HCT116 (cell line): ENCODE measurements at regions not wholly inside any gene's neighbourhood (a gene's known extent, or its start where the extent isn't known, plus 50 kb on each side); places are given as distances from the start of the nearest gene placed in this dataset.

Experiments used
- ATAC-seq: fragments of 200-7000 bp; cut with Tn5 transposase; 2 replicates; pipeline ENCODE4 v1.9.1; 2020; ENCODE audit warnings: mild to moderate bottlenecking, moderate library complexity
- BruUV-seq: library from RNA; stranded (reverse); fragments of 400-500 nt; replicated peaks from 2 replicates; lab custom pipeline; 2021; lab: Mats Ljungman, UMichigan
- CTCF ChIA-PET: fragments of 300-600 bp; sonication (Branson Sonifier 250); formaldehyde crosslinking; loops from one replicate; lab custom pipeline; 2021; ENCODE audit warnings: antibody characterized with exemption; lab: Charles Lee
- POLR2A ChIA-PET: fragments of 300-600, 350-600 bp; sonication (Branson Sonifier 250); formaldehyde crosslinking; loops from one replicate; lab custom pipeline; 2021; ENCODE audit warnings: antibody characterized with exemption; lab: Charles Lee
- RAD21 ChIA-PET, 2 experiments: fragments of 300-600 bp; sonication (Branson Sonifier 250); formaldehyde crosslinking; loops; one replicate each; lab custom pipeline; 2023; ENCODE audit warnings: low total read pairs in 2 of 2; ENCODE audit not compliant: uncharacterized antibody in 2 of 2, unreplicated experiment in 2 of 2, low non-redundant PET in 1 of 2; lab: Charles Lee
- DNase-seq: peaks from one replicate; pipeline ENCODE4 v3.0.0-alpha.2; 2010; ENCODE audit warnings: low read depth, low spot score
- H2AFZ ChIP-seq: fragments of 200-600 bp; shearing (Covaris generic), sonication (generic); 2 replicates; pipeline ENCODE4 v1.6.1; 2017; ENCODE audit warnings: low read depth, mixed run types, mixed read lengths, antibody characterized with exemption, low read length; ENCODE audit not compliant: poor library complexity, severe bottlenecking
- H3K27ac ChIP-seq: 2 replicates; pipeline ENCODE4 v1.5.1; 2012; ENCODE audit warnings: low read depth, low read length
- H3K27me3 ChIP-seq: fragments of 200-600 bp; sonication (generic); 2 replicates; pipeline ENCODE4 v1.6.1; 2016; ENCODE audit warnings: mixed run types, low read length, mixed read lengths; ENCODE audit not compliant: insufficient read depth
- H3K36me3 ChIP-seq, 2 experiments: fragments of 200-500 bp in 1 of 2; fragments of 200-600 bp in 1 of 2; sonication (Bioruptor generic) in 1 of 2; sonication (generic) in 1 of 2; 2 replicates each; pipeline versions ENCODE4 v1.5.1 to v1.6.1; 2014 to 2016; ENCODE audit warnings: low read length in 2 of 2, inconsistent platforms in 1 of 2, mixed read lengths in 1 of 2, mixed run types in 1 of 2; ENCODE audit not compliant: insufficient read depth in 2 of 2, control insufficient read depth in 1 of 2
- H3K4me1 ChIP-seq, 2 experiments: fragments of 200-600 bp in 1 of 2; sonication (generic) in 1 of 2; 2 replicates each; pipeline versions ENCODE4 v1.5.1 to v1.6.1; 2012 to 2017; ENCODE audit warnings: low read length in 2 of 2, inconsistent platforms in 1 of 2, mild to moderate bottlenecking in 1 of 2, mixed read lengths in 1 of 2, mixed run types in 1 of 2, moderate library complexity in 1 of 2; ENCODE audit not compliant: insufficient read depth in 2 of 2, control insufficient read depth in 1 of 2
- H3K4me2 ChIP-seq: fragments of 200-600 bp; sonication (generic); 2 replicates; pipeline ENCODE4 v1.6.1; 2017; ENCODE audit warnings: mixed run types, low read length, mixed read lengths
- H3K4me3 ChIP-seq, 2 experiments: fragments of 200-600 bp in 1 of 2; sonication (generic) in 1 of 2; replicated peaks in 1 of 2; 2 replicates each; pipeline ENCODE4 v1.5.1; 2011 to 2016; ENCODE audit warnings: low read length in 2 of 2, control low read depth in 1 of 2, low read depth in 1 of 2, mild to moderate bottlenecking in 1 of 2, mixed read lengths in 1 of 2, mixed run types in 1 of 2
- H3K79me2 ChIP-seq: fragments of 200-600 bp; sonication (generic); 2 replicates; pipeline ENCODE4 v1.6.1; 2017; ENCODE audit warnings: mild to moderate bottlenecking, mixed run types, low read length, moderate library complexity, mixed read lengths; ENCODE audit not compliant: insufficient read depth
- H3K9ac ChIP-seq: fragments of 200-600 bp; sonication (generic); 2 replicates; pipeline ENCODE4 v1.6.1; 2016; ENCODE audit warnings: low read length, mixed read lengths
- H3K9me2 ChIP-seq: fragments of 200-600 bp; sonication (generic), shearing (Covaris generic); 2 replicates; pipeline ENCODE4 v1.6.1; 2017; ENCODE audit warnings: mixed run types, mild to moderate bottlenecking, moderate library complexity; ENCODE audit not compliant: insufficient read depth
- H3K9me3 ChIP-seq, 2 experiments: fragments of 200-500 bp in 1 of 2; fragments of 200-600 bp in 1 of 2; sonication (Bioruptor generic) in 1 of 2; sonication (generic) in 1 of 2; 2 replicates each; pipeline ENCODE4 v1.6.1; 2014 to 2017; ENCODE audit warnings: low read length in 2 of 2, mixed read lengths in 2 of 2, inconsistent platforms in 1 of 2, low read depth in 1 of 2, mild to moderate bottlenecking in 1 of 2, mixed run types in 1 of 2, moderate library complexity in 1 of 2; ENCODE audit not compliant: control insufficient read depth in 1 of 2, insufficient read depth in 1 of 2
- H4K20me1 ChIP-seq: fragments of 200-600 bp; sonication (generic), shearing (Covaris generic); 2 replicates; pipeline ENCODE4 v1.6.1; 2017; ENCODE audit warnings: mixed run types, mild to moderate bottlenecking, moderate library complexity; ENCODE audit not compliant: insufficient read depth
- CEBPB ChIP-seq: IDR thresholded peaks from 2 replicates; pipeline ENCODE4 v1.6.1; 2012; ENCODE audit warnings: low read depth
- EGR1 ChIP-seq: IDR thresholded peaks from 2 replicates; pipeline ENCODE4 v1.6.1; 2012; ENCODE audit warnings: low read depth
- ELF1 ChIP-seq: IDR thresholded peaks from 2 replicates; pipeline ENCODE4 v1.6.1; 2012; ENCODE audit warnings: low read depth, borderline replicate concordance
- EZH2 ChIP-seq: fragments of 200-600 bp; sonication (generic); IDR thresholded peaks from 2 replicates; pipeline ENCODE4 v1.6.1; 2017; ENCODE audit warnings: antibody characterized with exemption, mixed run types
- FOSL1 ChIP-seq: IDR thresholded peaks from 2 replicates; pipeline ENCODE4 v1.6.1; 2012; ENCODE audit warnings: low read depth
- JUND ChIP-seq: IDR thresholded peaks from 2 replicates; pipeline ENCODE4 v1.6.1; 2012
- POLR2A ChIP-seq: IDR thresholded peaks from 2 replicates; pipeline ENCODE4 v1.7.0; 2011; ENCODE audit warnings: borderline replicate concordance; ENCODE audit not compliant: insufficient read depth, insufficient read length; ENCODE audit errors: extremely low read depth
- RAD21 ChIP-seq: IDR thresholded peaks from 2 replicates; pipeline ENCODE4 v1.6.1; 2012; ENCODE audit warnings: low read depth, mild to moderate bottlenecking
- SIN3A ChIP-seq: IDR thresholded peaks from 2 replicates; pipeline ENCODE4 v1.6.1; 2012; ENCODE audit warnings: low read depth
- SRF ChIP-seq: IDR thresholded peaks from 2 replicates; pipeline ENCODE4 v1.6.1; 2012; ENCODE audit warnings: low read depth
- TCF7L2 ChIP-seq: IDR thresholded peaks from 2 replicates; pipeline ENCODE4 v1.7.0; 2011; ENCODE audit warnings: borderline replicate concordance, inconsistent platforms; ENCODE audit not compliant: insufficient read depth, insufficient read length; ENCODE audit errors: extremely low read depth
- ZFX ChIP-seq: fragments of 450-650 bp; IDR thresholded peaks from 2 replicates; pipeline ENCODE4 v1.6.1; 2017
- ZNF274 ChIP-seq: fragments of 200-500 bp; sonication (Bioruptor generic); IDR thresholded peaks from 2 replicates; pipeline ENCODE4 v1.6.1; 2014; ENCODE audit warnings: mild to moderate bottlenecking, low read depth, low read length, inconsistent platforms
- intact Hi-C: fragments of 100-400 bp; cut with micrococcal nuclease; formaldehyde crosslinking; loops from 2 replicates; pipeline ENCODE4 v1.10.0; 2022
- TF ChIP-seq, protein P1 (sequence below): IDR thresholded peaks from 2 replicates; pipeline ENCODE4 v1.6.1; 2012
- TF ChIP-seq, protein P2 (sequence below): IDR thresholded peaks from 2 replicates; pipeline ENCODE4 v1.6.1; 2011; ENCODE audit warnings: mild to moderate bottlenecking, low read length, moderate library complexity; ENCODE audit not compliant: insufficient replicate concordance; ENCODE audit errors: extremely low read depth
- TF ChIP-seq, protein P3 (sequence below): IDR thresholded peaks from 2 replicates; pipeline ENCODE4 v1.6.1; 2012; ENCODE audit warnings: low read depth
- TF ChIP-seq, protein P4 (sequence below): IDR thresholded peaks from 2 replicates; pipeline ENCODE4 v1.6.1; 2012

DNA sequence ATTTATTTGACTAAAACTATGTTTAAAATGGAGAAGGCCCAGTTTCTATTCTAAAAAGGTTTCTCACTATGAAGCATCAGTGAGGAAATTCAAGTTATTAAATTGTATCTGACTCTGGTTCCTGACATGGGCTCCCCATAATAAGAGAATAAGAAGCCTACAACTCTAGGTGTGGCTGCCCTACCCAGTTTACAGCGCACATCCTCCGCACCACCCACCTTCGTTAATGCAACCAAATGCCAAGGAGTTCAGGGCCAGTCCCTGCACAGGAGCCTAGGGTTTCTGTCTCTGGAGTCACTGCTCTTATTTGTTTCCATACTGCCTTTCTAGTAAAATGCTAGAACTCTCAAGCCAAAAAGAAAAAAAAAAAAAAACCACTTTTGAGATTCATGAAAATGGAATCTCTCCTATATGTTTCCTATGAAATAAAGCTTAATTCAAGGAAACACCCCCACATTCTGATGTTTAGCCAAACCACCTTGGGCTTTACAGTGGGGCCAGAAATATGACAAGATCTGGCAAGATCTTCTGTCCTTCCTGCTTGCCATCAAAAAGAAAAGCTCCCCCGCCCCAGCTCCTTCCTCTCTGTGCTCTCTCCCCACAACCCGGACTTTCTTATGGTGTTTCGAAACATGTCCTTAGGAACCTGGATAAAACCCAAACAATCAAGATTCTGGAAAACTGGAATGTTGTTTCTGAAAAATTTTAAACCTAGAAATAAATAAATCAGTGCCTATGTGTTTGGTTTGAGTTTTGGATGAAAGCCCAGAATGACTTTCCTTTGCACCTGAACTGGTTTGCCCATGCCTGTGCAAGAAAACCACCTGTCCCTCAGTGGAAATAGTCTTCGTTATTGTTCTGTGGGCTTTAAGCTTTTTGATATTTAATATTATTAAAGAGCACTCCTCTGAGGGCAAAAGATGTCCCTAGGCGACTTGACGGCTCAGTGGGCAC, 136.7 kb downstream of the SP3 start (continued):
- no peak for TF ChIP-seq FOSL1
- TF ChIP-seq ZNF274: no peak
- TF ChIP-seq JUND: no peak
- TF ChIP-seq POLR2A: no peak
- TF ChIP-seq, protein P1, sequence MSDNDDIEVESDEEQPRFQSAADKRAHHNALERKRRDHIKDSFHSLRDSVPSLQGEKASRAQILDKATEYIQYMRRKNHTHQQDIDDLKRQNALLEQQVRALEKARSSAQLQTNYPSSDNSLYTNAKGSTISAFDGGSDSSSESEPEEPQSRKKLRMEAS: no peak

DNA sequence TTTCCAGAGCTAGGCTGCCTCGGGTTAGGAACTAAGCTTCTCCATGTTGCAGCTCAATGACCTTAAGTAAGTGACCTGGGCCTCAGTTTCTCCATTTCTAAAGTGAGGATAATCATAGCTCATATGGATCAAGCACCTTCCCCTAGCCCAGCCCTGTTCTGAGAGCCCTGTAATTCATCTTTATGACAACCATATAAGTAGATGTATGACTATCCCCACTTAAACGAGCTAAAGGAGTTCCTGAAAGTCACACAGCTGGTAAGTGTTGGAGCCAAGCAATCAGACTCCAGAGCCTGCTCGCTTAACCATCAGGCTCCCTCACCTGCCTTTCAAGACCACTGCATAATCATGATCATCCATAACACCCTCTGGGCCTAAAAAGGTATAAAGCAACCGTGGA, 135.4 kb downstream of the SP3 start:
- H3K4me3 ChIP-seq: no peak overlapping the region
- CTCF ChIA-PET: no interaction called here
- RAD21 ChIA-PET: no interaction called here
- no peak for DNase-seq
- no peaks in the 10 kb centered on the region for H3K9me2 ChIP-seq
- no peak overlapping the region for H3K9ac ChIP-seq
- H3K4me1 ChIP-seq: no peaks in the 10 kb centered on the region
- no TSS peak for BruUV-seq
- no peaks in the 10 kb centered on the region for H3K79me2 ChIP-seq
- H3K9me3 ChIP-seq: no peaks in the 10 kb centered on the region
- no peaks in the 10 kb centered on the region for H4K20me1 ChIP-seq
- no peaks in the 10 kb centered on the region for H3K36me3 ChIP-seq
- POLR2A ChIA-PET: no interaction called here
- no peaks in the 10 kb centered on the region for H3K27me3 ChIP-seq
- no peak for ATAC-seq
- no peak overlapping the region for H3K27ac ChIP-seq
- intact Hi-C loops: no loop called here
- no peak overlapping the region for H3K4me2 ChIP-seq
- H2AFZ ChIP-seq: no peak overlapping the region
- TF ChIP-seq, protein P2, sequence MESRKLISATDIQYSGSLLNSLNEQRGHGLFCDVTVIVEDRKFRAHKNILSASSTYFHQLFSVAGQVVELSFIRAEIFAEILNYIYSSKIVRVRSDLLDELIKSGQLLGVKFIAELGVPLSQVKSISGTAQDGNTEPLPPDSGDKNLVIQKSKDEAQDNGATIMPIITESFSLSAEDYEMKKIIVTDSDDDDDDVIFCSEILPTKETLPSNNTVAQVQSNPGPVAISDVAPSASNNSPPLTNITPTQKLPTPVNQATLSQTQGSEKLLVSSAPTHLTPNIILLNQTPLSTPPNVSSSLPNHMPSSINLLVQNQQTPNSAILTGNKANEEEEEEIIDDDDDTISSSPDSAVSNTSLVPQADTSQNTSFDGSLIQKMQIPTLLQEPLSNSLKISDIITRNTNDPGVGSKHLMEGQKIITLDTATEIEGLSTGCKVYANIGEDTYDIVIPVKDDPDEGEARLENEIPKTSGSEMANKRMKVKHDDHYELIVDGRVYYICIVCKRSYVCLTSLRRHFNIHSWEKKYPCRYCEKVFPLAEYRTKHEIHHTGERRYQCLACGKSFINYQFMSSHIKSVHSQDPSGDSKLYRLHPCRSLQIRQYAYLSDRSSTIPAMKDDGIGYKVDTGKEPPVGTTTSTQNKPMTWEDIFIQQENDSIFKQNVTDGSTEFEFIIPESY: no peak
- TF ChIP-seq SRF: no peak
- TF ChIP-seq TCF7L2: no peak
- TF ChIP-seq SIN3A: no peak
- TF ChIP-seq FOSL1: no peak
- no peak for TF ChIP-seq ZFX
- no peak for TF ChIP-seq CEBPB
- TF ChIP-seq ZNF274: no peak
- TF ChIP-seq, protein P3, sequence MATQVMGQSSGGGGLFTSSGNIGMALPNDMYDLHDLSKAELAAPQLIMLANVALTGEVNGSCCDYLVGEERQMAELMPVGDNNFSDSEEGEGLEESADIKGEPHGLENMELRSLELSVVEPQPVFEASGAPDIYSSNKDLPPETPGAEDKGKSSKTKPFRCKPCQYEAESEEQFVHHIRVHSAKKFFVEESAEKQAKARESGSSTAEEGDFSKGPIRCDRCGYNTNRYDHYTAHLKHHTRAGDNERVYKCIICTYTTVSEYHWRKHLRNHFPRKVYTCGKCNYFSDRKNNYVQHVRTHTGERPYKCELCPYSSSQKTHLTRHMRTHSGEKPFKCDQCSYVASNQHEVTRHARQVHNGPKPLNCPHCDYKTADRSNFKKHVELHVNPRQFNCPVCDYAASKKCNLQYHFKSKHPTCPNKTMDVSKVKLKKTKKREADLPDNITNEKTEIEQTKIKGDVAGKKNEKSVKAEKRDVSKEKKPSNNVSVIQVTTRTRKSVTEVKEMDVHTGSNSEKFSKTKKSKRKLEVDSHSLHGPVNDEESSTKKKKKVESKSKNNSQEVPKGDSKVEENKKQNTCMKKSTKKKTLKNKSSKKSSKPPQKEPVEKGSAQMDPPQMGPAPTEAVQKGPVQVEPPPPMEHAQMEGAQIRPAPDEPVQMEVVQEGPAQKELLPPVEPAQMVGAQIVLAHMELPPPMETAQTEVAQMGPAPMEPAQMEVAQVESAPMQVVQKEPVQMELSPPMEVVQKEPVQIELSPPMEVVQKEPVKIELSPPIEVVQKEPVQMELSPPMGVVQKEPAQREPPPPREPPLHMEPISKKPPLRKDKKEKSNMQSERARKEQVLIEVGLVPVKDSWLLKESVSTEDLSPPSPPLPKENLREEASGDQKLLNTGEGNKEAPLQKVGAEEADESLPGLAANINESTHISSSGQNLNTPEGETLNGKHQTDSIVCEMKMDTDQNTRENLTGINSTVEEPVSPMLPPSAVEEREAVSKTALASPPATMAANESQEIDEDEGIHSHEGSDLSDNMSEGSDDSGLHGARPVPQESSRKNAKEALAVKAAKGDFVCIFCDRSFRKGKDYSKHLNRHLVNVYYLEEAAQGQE: no peak
- TF ChIP-seq, protein P1: no peak
- no peak for TF ChIP-seq ELF1
- no peak for TF ChIP-seq EGR1
- TF ChIP-seq, protein P4, sequence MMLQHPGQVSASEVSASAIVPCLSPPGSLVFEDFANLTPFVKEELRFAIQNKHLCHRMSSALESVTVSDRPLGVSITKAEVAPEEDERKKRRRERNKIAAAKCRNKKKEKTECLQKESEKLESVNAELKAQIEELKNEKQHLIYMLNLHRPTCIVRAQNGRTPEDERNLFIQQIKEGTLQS: no peak
- no peak for TF ChIP-seq RAD21
- TF ChIP-seq POLR2A: no peak
- no peak for TF ChIP-seq EZH2
